C4-2B (cell line): ENCODE measurements at regions not wholly inside any gene's neighbourhood (a gene's known extent, or its start where the extent isn't known, plus 50 kb on each side); places are given as distances from the start of the nearest gene placed in this dataset.

ENCODE experiments used
- H3K27ac ChIP-seq: fragments of 450-650 bp; 2 replicates; pipeline ENCODE4 v1.5.1; 2017
- CTCF ChIP-seq: fragments of 450-650 bp; conservative IDR thresholded peaks from 2 replicates; pipeline ENCODE4 v1.5.1; 2017; ENCODE audit warnings: mild to moderate bottlenecking
- ZFX ChIP-seq: fragments of 450-650 bp; IDR thresholded peaks from 2 replicates; pipeline ENCODE4 v1.6.1; 2017

- H3K27ac ChIP-seq, result no peak overlapping the region
- TF ChIP-seq CTCF, result no peak
- TF ChIP-seq ZFX, result no peak
Measured at GRCh38 chr6:150651808-150652470, 52.3 kb downstream of the PLEKHG1 start.

GRCh38 chr6:150652848-150653613, 53.3 kb downstream of the PLEKHG1 start:
- TF ChIP-seq ZFX (no peak), CTCF (no peak)
- no peak overlapping the region for H3K27ac ChIP-seq

- H3K27ac ChIP-seq, result no peak overlapping the region
- TF ChIP-seq ZFX, result no peak
- no peak for TF ChIP-seq CTCF
Measured at GRCh38 chr6:150654608-150655007, 54.9 kb downstream of the PLEKHG1 start.

- H3K27ac ChIP-seq, result no peak overlapping the region
Measured at GRCh38 chr6:150656156-150656555, 56.5 kb downstream of the PLEKHG1 start.

GRCh38 chr6:150658421-150658820, 58.7 kb downstream of the PLEKHG1 start:
- no peak overlapping the region for H3K27ac ChIP-seq
- TF ChIP-seq CTCF (no peak), ZFX (no peak)

More at GRCh38 chr6:150656156-150656555, 56.5 kb downstream of the PLEKHG1 start:
- TF ChIP-seq ZFX (no peak), CTCF (no peak)

GRCh38 chr6:150659046-150659763, 59.5 kb downstream of the PLEKHG1 start:
- no peak for TF ChIP-seq ZFX
- TF ChIP-seq CTCF, result no peak
- H3K27ac ChIP-seq, result no peak overlapping the region
